Femur (tissue), 1 donor: ENCODE measurements at regions not wholly inside any gene's neighbourhood (a gene's known extent, or its start where the extent isn't known, plus 50 kb on each side); places are given as distances from the start of the nearest gene placed in this dataset.

Experiments
- DNase-seq: peaks from one replicate; pipeline ENCODE4 v3.0.0-alpha.2; 2017

GRCh38 chr11:70915158-70915985 lies 337.0 kb downstream of the SHANK2 start:
- no peak for DNase-seq

GRCh38 chr11:70916351-70916750 lies 336.0 kb downstream of the SHANK2 start:
- no peak for DNase-seq

GRCh38 chr11:70918242-70918641 lies 334.1 kb downstream of the SHANK2 start:
- DNase-seq = no peak

- DNase-seq = no peak
Observed at GRCh38 chr11:70921804-70922203, 330.6 kb downstream of the SHANK2 start.

- DNase-seq = no peak
Observed at GRCh38 chr11:70924108-70924507, 328.3 kb downstream of the SHANK2 start.

GRCh38 chr11:70925238-70925637 lies 327.1 kb downstream of the SHANK2 start:
- no peak for DNase-seq

GRCh38 chr11:70926543-70927201 lies 325.7 kb downstream of the SHANK2 start:
- no peak for DNase-seq

GRCh38 chr11:70928854-70929598 lies 323.4 kb downstream of the SHANK2 start:
- no peak for DNase-seq

GRCh38 chr11:70930215-70930614 lies 322.2 kb downstream of the SHANK2 start:
- no peak for DNase-seq

- DNase-seq = no peak
Observed at GRCh38 chr11:70931430-70931829, 320.9 kb downstream of the SHANK2 start.

- DNase-seq = no peak
Observed at GRCh38 chr11:70933981-70934583, 318.3 kb downstream of the SHANK2 start.

GRCh38 chr11:70935006-70935768 lies 317.2 kb downstream of the SHANK2 start:
- DNase-seq = no peak

- no peak for DNase-seq
Observed at GRCh38 chr11:70942593-70942992, 309.8 kb downstream of the SHANK2 start.

GRCh38 chr11:70944141-70944540 lies 308.2 kb downstream of the SHANK2 start:
- no peak for DNase-seq

- DNase-seq = no peak
Observed at GRCh38 chr11:70944636-70945035, 307.7 kb downstream of the SHANK2 start.

GRCh38 chr11:70948398-70948797 lies 304.0 kb downstream of the SHANK2 start:
- no peak for DNase-seq

- DNase-seq = no peak
Observed at GRCh38 chr11:70948855-70949531, 303.4 kb downstream of the SHANK2 start.

- DNase-seq = no peak
Observed at GRCh38 chr11:70951139-70951804, 301.1 kb downstream of the SHANK2 start.

GRCh38 chr11:70952191-70952590 lies 300.2 kb downstream of the SHANK2 start:
- no peak for DNase-seq

GRCh38 chr11:70953720-70954119 lies 298.7 kb downstream of the SHANK2 start:
- no peak for DNase-seq

GRCh38 chr11:70954471-70954870 lies 297.9 kb downstream of the SHANK2 start:
- DNase-seq = no peak
